ENCODE measurements at regions not wholly inside any gene's neighbourhood (a gene's known extent, or its start where the extent isn't known, plus 50 kb on each side); places are given as distances from the start of the nearest gene placed in this dataset.

DNA sequence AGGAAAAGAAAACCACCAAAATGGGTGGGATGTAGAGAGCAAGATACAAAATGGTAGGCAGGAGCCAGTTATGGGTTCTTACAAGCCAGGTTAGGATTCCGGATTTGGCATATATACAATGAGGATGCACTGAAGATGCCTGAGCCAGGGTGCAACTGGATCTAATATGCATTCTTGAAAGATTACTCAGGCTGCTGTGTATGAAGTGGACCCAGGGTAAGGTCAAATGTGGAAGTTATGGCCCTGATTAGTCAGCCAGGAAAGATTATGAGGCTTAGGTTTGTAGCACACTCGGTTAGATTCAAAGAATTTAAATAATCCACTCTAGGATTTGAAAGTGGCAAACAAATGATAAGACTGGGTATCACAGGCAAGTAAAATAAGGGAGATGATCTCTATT is 1750.7 kb upstream of the FLRT2 start:
- TF ChIP-seq, protein P1, sequence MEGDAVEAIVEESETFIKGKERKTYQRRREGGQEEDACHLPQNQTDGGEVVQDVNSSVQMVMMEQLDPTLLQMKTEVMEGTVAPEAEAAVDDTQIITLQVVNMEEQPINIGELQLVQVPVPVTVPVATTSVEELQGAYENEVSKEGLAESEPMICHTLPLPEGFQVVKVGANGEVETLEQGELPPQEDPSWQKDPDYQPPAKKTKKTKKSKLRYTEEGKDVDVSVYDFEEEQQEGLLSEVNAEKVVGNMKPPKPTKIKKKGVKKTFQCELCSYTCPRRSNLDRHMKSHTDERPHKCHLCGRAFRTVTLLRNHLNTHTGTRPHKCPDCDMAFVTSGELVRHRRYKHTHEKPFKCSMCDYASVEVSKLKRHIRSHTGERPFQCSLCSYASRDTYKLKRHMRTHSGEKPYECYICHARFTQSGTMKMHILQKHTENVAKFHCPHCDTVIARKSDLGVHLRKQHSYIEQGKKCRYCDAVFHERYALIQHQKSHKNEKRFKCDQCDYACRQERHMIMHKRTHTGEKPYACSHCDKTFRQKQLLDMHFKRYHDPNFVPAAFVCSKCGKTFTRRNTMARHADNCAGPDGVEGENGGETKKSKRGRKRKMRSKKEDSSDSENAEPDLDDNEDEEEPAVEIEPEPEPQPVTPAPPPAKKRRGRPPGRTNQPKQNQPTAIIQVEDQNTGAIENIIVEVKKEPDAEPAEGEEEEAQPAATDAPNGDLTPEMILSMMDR (IDR thresholded peaks at IDR 0.05): no peak
- TF ChIP-seq EP300 (IDR thresholded peaks at IDR 0.05) (no peak), POLR2AphosphoS5 (IDR thresholded peaks at IDR 0.05) (no peak), POLR2A (IDR thresholded peaks at IDR 0.05) (no peak)

All from sigmoid colon (tissue), 4 donors.